ENCODE measurements at regions not wholly inside any gene's neighbourhood (a gene's known extent, or its start where the extent isn't known, plus 50 kb on each side); places are given as distances from the start of the nearest gene placed in this dataset.
"Not testable (repeated sequence)": the region's sequence is repeated elsewhere in the genome, so short reads cannot be mapped to it uniquely, and the experiment has no call there.

- no peak overlapping the region for H3K27ac Mint-ChIP-seq
- DNase-seq (ENCODE audit: low spot score in 2 of 2) (no peak), ATAC-seq (no peak)
- H3K9me3 Mint-ChIP-seq = peaks cover 10% of the 10 kb centered on the region
- no peaks in the 10 kb centered on the region for H3K36me3 Mint-ChIP-seq
- no peak overlapping the region for H3K4me3 Mint-ChIP-seq
- H3K4me1 Mint-ChIP-seq = no peaks in the 10 kb centered on the region
These were observed 429.1 kb downstream of the SEMA3D start for GRCh38 chr7:84757761-84758160.

- H3K36me3 Mint-ChIP-seq = no peaks in the 10 kb centered on the region
- H3K27ac Mint-ChIP-seq = no peak overlapping the region
- DNase-seq (ENCODE audit: low spot score in 2 of 2) (no peak), ATAC-seq (no peak)
- no peak overlapping the region for H3K4me3 Mint-ChIP-seq
- no peaks in the 10 kb centered on the region for H3K4me1 Mint-ChIP-seq
- peaks cover 17% of the 10 kb centered on the region for H3K9me3 Mint-ChIP-seq
These were observed 440.5 kb downstream of the SEMA3D start for GRCh38 chr7:84746353-84746752.

GRCh38 chr7:84744385-84744784, 442.5 kb downstream of the SEMA3D start:
- peaks cover 18% of the 10 kb centered on the region for H3K9me3 Mint-ChIP-seq
- H3K27ac Mint-ChIP-seq = no peak overlapping the region
- H3K4me1 Mint-ChIP-seq = no peaks in the 10 kb centered on the region
- DNase-seq (ENCODE audit: low spot score in 2 of 2) (no peak), ATAC-seq (no peak)
- H3K36me3 Mint-ChIP-seq = no peaks in the 10 kb centered on the region
- no peak overlapping the region for H3K4me3 Mint-ChIP-seq

GRCh38 chr7:84738583-84739150, 448.2 kb downstream of the SEMA3D start:
- ATAC-seq (no peak), DNase-seq (ENCODE audit: low spot score in 2 of 2) (no peak)
- no peaks in the 10 kb centered on the region for H3K36me3 Mint-ChIP-seq
- H3K27ac Mint-ChIP-seq = no peak overlapping the region
- H3K9me3 Mint-ChIP-seq = peaks cover 15% of the 10 kb centered on the region
- no peak overlapping the region for H3K4me3 Mint-ChIP-seq
- no peaks in the 10 kb centered on the region for H3K4me1 Mint-ChIP-seq

- Mint-ChIP-seq H3K4me3 (no peak overlapping the region), H3K27ac (no peak overlapping the region), H3K4me1 (no peaks in the 10 kb centered on the region), H3K36me3 (no peaks in the 10 kb centered on the region), H3K9me3 (peaks cover 5% of the 10 kb centered on the region)
- no peak for ATAC-seq
- no peak for DNase-seq (ENCODE audit: low spot score in 2 of 2)
These were observed 451.2 kb downstream of the SEMA3D start for GRCh38 chr7:84735677-84736076.

- ATAC-seq (no peak), DNase-seq (ENCODE audit: low spot score in 2 of 2) (no peak)
- no peak overlapping the region for H3K27ac Mint-ChIP-seq
- H3K4me1 Mint-ChIP-seq = no peaks in the 10 kb centered on the region
- peaks cover 5% of the 10 kb centered on the region for H3K9me3 Mint-ChIP-seq
- no peak overlapping the region for H3K4me3 Mint-ChIP-seq
- no peaks in the 10 kb centered on the region for H3K36me3 Mint-ChIP-seq
These were observed 451.8 kb downstream of the SEMA3D start for GRCh38 chr7:84735011-84735410.

GRCh38 chr7:84733976-84734375, 452.9 kb downstream of the SEMA3D start:
- not testable (repeated sequence) for DNase-seq (ENCODE audit: low spot score in 2 of 2); H3K9me3 Mint-ChIP-seq; H3K4me3 Mint-ChIP-seq; H3K4me1 Mint-ChIP-seq; ATAC-seq; H3K27ac Mint-ChIP-seq; H3K36me3 Mint-ChIP-seq

- H3K4me1 Mint-ChIP-seq; H3K36me3 Mint-ChIP-seq; H3K27ac Mint-ChIP-seq; DNase-seq (ENCODE audit: low spot score in 2 of 2); H3K4me3 Mint-ChIP-seq; H3K9me3 Mint-ChIP-seq; ATAC-seq: not testable (repeated sequence)
These were observed 456.0 kb downstream of the SEMA3D start for GRCh38 chr7:84730864-84731263.

GRCh38 chr7:84729284-84729683, 457.6 kb downstream of the SEMA3D start:
- no peak overlapping the region for H3K4me3 Mint-ChIP-seq
- no peaks in the 10 kb centered on the region for H3K4me1 Mint-ChIP-seq
- no peak overlapping the region for H3K27ac Mint-ChIP-seq
- ATAC-seq (no peak), DNase-seq (ENCODE audit: low spot score in 2 of 2) (no peak)
- H3K36me3 Mint-ChIP-seq = no peaks in the 10 kb centered on the region
- peaks cover 13% of the 10 kb centered on the region for H3K9me3 Mint-ChIP-seq

- H3K4me1 Mint-ChIP-seq = no peaks in the 10 kb centered on the region
- peaks cover 19% of the 10 kb centered on the region for H3K9me3 Mint-ChIP-seq
- ATAC-seq (no peak), DNase-seq (ENCODE audit: low spot score in 2 of 2) (no peak)
- H3K4me3 Mint-ChIP-seq = no peak overlapping the region
- H3K36me3 Mint-ChIP-seq = no peaks in the 10 kb centered on the region
- no peak overlapping the region for H3K27ac Mint-ChIP-seq
These were observed 464.1 kb downstream of the SEMA3D start for GRCh38 chr7:84722734-84723133.

- ATAC-seq (no peak), DNase-seq (ENCODE audit: low spot score in 2 of 2) (no peak)
- H3K27ac Mint-ChIP-seq = no peak overlapping the region
- H3K4me1 Mint-ChIP-seq = no peaks in the 10 kb centered on the region
- H3K36me3 Mint-ChIP-seq = no peaks in the 10 kb centered on the region
- H3K9me3 Mint-ChIP-seq = peaks cover 25% of the 10 kb centered on the region
- no peak overlapping the region for H3K4me3 Mint-ChIP-seq
These were observed 464.8 kb downstream of the SEMA3D start for GRCh38 chr7:84722086-84722485.

GRCh38 chr7:84720456-84721097, 466.3 kb downstream of the SEMA3D start:
- H3K27ac Mint-ChIP-seq = no peak overlapping the region

GRCh38 chr7:84714765-84715164, 472.1 kb downstream of the SEMA3D start:
- DNase-seq (ENCODE audit: low spot score in 2 of 2) = no peak
- Mint-ChIP-seq H3K36me3 (no peaks in the 10 kb centered on the region), H3K27ac (no peak overlapping the region), H3K9me3 (peaks cover 20% of the 10 kb centered on the region), H3K4me1 (no peaks in the 10 kb centered on the region), H3K4me3 (no peak overlapping the region)
- ATAC-seq = no peak

More at GRCh38 chr7:84720456-84721097, 466.3 kb downstream of the SEMA3D start:
- peaks cover 27% of the 10 kb centered on the region for H3K9me3 Mint-ChIP-seq
- no peaks in the 10 kb centered on the region for H3K36me3 Mint-ChIP-seq
- DNase-seq (ENCODE audit: low spot score in 2 of 2) (no peak), ATAC-seq (no peak)
- no peak overlapping the region for H3K4me3 Mint-ChIP-seq
- no peaks in the 10 kb centered on the region for H3K4me1 Mint-ChIP-seq

- ATAC-seq (no peak), DNase-seq (ENCODE audit: low spot score in 2 of 2) (no peak)
- Mint-ChIP-seq H3K9me3 (peaks cover 15% of the 10 kb centered on the region), H3K27ac (no peak overlapping the region), H3K4me3 (no peak overlapping the region), H3K36me3 (no peaks in the 10 kb centered on the region), H3K4me1 (no peaks in the 10 kb centered on the region)
These were observed 474.3 kb downstream of the SEMA3D start for GRCh38 chr7:84712374-84713121.

- H3K36me3 Mint-ChIP-seq; DNase-seq (ENCODE audit: low spot score in 2 of 2); H3K9me3 Mint-ChIP-seq; H3K4me1 Mint-ChIP-seq; H3K4me3 Mint-ChIP-seq; ATAC-seq; H3K27ac Mint-ChIP-seq: not testable (repeated sequence)
These were observed 476.3 kb downstream of the SEMA3D start for GRCh38 chr7:84710538-84710937.

GRCh38 chr7:84705706-84706105, 481.1 kb downstream of the SEMA3D start:
- Mint-ChIP-seq H3K36me3 (no peaks in the 10 kb centered on the region), H3K4me1 (no peaks in the 10 kb centered on the region), H3K9me3 (peaks cover 3% of the 10 kb centered on the region), H3K27ac (no peak overlapping the region), H3K4me3 (no peak overlapping the region)
- no peak for ATAC-seq
- DNase-seq (ENCODE audit: low spot score in 2 of 2) = no peak

Data from stimulated activated effector memory CD8-positive, alpha-beta T cell treated with anti-CD3 and anti-CD28 coated beads, Interleukin-12 subunit alpha, Interleukin-12 subunit beta, amount 100 ng/mL, for 72 hours (primary cell).